T-helper 1 cell (primary cell): ENCODE measurements at regions not wholly inside any gene's neighbourhood (a gene's known extent, or its start where the extent isn't known, plus 50 kb on each side); places are given as distances from the start of the nearest gene placed in this dataset.
"Not testable (repeated sequence)": the region's sequence is repeated elsewhere in the genome, so short reads cannot be mapped to it uniquely, and the experiment has no call there.

Source experiments
- DNase-seq, 5 donors: peaks; one replicate each; pipeline ENCODE4 v3.0.0-alpha.2; 2012 to 2020

GRCh38 chr2:6143812-6144211 lies 451.6 kb downstream of the SOX11 start:
- DNase-seq, result no peak

- DNase-seq, result not testable (repeated sequence)
These were observed 455.0 kb downstream of the SOX11 start for GRCh38 chr2:6147215-6147614.

DNA sequence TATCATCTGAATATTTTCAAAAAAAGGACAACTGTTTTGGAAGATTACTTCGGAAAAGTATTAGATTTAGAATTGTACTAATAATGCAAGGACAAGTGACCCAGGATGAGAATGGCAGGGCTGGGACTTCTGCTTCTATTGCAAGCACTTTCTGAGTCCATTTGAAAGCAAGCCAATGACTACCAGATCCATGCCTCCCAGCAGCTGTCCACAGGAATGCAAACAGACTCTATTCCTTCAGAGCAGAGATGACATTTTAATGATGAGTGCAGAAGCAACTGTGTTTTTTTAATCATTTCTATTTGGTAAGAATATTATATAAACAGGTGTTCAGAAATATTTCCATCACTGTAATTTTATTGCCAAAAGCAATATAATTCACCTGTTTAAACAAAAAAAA lies 456.7 kb downstream of the SOX11 start:
- no peak for DNase-seq

GRCh38 chr2:6159606-6160005 lies 467.4 kb downstream of the SOX11 start:
- DNase-seq, result no peak

DNA sequence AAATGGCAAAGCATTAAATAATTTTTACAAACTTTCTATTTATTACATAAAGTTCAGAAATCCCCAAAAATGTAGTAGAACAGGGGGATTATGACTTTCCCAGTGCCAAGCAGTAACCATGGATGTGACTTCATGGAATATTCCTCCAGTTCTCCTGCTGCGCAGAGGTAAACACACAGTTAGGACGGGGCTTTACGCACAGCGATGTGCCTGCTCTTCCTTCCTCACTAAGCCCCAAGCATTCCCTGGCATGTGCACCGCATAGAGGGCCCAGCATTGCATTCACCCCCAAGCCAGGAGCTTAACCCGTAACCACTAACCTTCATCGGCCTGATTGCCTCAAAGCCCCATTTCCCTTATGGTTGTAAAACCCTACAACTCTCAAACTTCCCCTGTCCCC lies 471.7 kb downstream of the SOX11 start:
- DNase-seq, result no peak

DNA sequence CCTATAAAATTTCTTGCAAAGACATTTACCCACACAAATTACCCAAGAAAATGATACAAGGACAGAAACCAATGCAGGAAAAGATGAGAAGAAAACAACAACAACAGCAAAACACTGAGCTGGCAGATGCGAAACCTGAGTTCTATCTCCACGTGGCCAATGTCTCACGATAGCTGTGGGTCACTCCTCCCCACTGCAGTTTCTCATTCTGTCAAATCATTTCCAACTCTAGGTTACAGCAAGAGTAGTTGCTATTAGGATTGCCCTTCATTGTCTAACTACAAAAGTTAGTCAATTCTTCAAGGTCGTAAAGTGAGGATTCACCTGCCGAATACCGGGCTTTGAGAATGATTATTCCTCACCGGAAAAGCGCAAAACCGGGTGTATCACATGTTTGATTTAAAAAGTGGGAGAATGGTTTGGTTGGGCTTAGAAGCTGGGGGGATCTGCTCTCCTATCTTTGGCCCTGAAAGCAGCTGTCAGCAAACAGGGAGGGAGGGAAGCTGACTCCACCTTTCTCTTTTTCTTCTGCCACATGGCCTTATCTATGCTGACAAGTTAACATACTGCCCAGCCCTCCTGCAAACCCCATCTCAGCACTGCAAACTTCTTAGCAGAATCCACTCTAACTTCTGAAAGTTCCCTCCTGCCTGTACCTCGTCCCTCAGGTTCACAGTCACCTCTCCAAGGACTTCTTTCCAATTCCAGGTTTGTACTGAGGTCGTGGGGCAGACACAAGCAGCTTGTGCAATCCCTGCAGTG lies 473.0 kb downstream of the SOX11 start:
- DNase-seq, result no peak

DNA sequence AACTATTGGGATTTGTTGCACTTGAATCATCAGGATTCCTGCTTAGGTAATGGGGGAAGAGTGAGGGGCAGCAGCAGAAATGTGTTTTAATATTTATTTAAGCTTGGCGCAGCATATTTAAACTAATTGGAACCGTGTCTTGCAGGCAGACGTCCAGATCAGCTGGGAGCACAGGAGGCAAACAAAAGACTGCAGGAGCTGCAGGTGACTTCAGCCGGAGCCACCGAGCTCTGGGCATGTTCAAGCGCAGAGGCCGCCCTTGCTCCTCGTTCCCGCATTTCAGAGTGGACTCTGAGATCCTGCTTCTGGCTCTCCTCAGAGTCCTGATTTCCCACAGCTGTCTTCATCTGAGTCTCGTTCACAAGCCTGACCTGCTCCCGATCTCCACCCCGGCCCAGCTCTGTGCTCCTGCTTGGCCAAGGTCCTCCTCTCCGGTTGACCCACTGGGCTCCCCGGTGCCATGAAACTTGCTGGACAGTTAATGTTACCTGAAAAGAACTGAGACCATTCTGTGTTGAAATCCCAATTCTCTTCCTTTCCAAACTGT lies 475.5 kb downstream of the SOX11 start:
- DNase-seq, result peak in 1 of 5 donors; percentile 1

DNA sequence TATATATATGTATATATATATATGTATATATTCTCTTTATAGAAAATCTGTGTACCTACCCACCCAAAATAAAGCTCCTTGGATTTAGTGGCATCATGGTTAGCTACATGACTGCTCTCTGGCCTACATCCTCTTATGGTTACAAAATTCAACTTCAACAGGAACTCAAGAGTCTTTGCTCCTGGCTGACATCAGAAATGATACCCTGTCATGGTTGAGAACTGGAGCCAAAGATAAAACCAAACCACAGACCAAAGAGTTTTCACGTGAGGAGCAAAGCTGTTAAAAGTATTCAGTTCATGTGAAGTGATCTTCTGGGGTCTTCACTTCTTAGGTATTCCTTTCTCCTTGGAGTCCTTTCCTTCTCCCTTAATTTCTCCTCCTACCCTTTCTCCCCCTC lies 476.3 kb downstream of the SOX11 start:
- no peak for DNase-seq

GRCh38 chr2:6171294-6171693 lies 479.1 kb downstream of the SOX11 start:
- DNase-seq, result no peak

GRCh38 chr2:6177811-6178210 lies 485.6 kb downstream of the SOX11 start:
- no peak for DNase-seq

- no peak for DNase-seq
These were observed 489.3 kb downstream of the SOX11 start for GRCh38 chr2:6181525-6181924.

DNA sequence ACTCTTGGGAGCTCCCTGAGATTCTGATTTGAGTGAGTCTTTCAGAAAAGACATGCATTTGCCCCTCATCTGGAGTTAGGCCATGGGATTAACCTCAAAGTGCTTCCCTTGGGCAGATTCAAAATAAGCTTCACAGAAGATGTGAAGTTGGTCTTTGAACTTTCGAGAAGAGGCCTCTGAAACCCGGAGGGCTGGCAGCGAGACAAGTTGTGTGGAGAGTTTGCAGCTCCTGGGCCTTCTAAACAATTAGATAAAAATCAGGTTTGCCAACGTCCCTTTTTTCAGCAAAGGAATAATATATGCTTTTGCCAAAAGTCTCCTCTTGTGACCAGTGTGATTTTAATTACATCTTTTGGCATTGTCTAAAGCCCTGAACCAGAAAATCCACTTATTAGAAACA lies 489.7 kb downstream of the SOX11 start:
- no peak for DNase-seq

DNA sequence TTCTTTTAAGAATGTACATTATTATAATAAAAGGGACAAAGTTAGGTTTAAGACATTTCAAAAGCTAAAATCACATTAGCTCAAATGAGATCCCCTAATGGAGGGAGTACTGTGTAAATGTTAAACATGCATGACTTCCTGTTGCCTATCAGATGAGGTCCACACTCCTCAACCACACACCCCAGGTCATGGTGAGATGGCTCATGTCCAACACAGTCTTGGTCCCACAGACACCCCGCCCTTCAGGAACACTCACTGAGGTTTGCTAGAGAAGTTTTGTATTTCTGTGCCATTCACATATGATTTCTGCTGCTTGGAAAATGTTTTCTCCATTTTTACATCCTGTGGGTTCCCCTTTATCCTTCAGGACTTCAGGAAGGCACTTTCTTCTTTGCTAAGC lies 491.0 kb downstream of the SOX11 start:
- no peak for DNase-seq

- no peak for DNase-seq
These were observed 492.5 kb downstream of the SOX11 start for GRCh38 chr2:6184532-6185292.

GRCh38 chr2:6186332-6187151 lies 494.4 kb downstream of the SOX11 start:
- no peak for DNase-seq

DNA sequence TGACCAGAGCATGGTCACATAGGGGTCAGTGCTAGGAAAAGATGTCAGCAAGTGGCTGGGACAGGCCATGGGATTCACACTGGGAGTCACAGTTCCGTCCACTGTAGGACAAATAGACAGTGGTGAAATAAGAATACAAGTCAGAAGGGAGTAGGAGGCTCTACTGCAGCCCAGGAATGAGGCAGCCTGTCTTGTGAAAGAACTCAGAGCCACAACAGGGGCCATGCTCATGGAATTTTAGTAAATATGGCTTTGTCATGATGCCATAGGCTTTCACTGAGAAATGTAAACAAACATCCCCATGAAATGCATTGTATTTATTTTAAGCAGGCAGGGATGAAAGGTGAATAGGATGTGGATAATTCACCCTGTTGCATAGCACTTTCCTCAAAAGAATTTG lies 504.3 kb downstream of the SOX11 start:
- DNase-seq, result no peak

DNA sequence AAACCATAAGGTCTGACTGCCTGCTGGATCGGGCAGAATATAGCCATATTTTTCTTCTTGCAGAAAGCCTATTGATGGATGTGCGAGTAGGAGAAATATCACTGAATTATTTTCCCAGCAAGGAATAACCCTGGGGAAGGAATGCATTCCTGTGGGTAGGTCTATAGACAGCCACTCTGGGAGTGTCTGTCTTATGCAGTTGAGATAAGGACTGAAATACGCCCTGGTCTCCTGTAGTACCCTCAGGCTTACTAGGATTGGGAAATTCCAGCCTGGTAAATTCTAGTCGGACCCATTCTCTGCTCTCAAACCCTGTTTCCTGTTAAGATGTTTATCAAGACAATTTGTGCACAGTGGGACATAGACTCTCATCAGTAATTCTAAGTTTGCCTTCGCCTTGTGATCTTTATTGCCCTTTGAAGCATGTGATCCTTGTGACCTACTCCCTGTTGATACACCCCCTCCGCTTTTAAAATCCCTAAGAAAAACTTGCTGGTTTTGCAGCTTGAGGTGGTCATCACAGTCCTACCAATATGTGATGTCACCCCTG lies 506.3 kb downstream of the SOX11 start:
- DNase-seq, result not testable (repeated sequence)

DNA sequence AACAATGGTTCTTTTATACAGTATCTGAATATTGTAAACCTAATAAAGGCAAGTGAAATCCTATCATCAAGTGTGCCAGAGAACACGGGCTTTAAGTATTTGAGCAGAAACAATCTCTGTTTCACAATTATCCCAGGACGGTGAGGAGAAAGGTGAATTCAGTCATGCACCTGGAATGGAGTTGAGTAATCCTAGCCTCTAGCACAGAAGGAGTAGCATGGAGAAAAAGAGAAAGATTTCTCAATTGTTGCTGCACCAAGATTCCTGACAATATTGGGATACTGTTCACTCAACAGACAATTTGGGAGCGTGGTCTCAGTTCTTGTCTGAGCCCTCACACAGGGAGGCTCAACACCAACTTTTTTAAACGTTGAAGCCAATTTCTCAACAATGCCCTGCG lies 510.6 kb downstream of the SOX11 start:
- no peak for DNase-seq

- no peak for DNase-seq
These were observed 511.2 kb downstream of the SOX11 start for GRCh38 chr2:6203291-6203959.

DNA sequence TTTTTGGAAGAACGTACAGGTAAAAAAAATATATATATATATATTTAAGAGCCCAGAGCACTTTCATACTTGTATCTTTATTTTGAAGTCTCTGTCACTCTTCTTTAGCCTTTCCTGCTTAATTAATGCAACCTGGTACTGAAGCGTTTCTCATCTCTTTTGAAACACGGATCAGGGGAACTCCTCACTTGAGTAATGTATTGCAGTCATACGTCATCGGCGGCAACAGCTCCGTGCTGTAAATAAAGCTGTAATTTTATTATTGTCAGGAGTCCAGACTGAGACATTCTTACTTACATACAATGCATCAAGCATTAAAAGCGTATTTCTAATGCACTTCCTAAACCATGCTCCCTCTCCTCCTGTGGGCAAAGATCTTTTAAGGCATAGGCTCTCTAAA lies 514.7 kb downstream of the SOX11 start:
- no peak for DNase-seq

- no peak for DNase-seq
These were observed 519.1 kb downstream of the SOX11 start for GRCh38 chr2:6211236-6211635.

DNA sequence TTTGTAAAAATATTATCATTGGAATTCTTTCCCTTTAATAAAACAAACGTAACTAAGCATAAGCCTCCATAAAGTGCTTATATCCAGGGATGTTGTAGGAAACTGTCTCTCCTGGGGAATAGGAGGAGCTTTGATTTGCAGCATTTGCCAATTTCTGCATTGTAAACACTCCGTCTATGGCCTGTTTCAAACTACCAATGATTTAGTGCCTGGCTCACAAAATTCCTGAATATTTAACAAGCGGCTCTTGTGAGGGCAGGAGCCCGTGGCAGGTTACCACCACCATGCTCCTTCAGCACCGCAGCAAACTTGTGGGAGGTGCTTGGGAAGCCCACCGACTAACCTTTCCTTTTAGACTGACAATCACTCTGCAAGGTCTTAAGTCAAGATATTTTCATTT lies 520.3 kb downstream of the SOX11 start:
- DNase-seq, result no peak
